Uterus (tissue), 3 donors: ENCODE measurements at regions not wholly inside any gene's neighbourhood (a gene's known extent, or its start where the extent isn't known, plus 50 kb on each side); places are given as distances from the start of the nearest gene placed in this dataset.

Experiments used
- DNase-seq, 2 donors: peaks; one replicate each; pipeline ENCODE4 v3.0.0-alpha.2; 2019 to 2020
- H3K27ac ChIP-seq, 2 donors: fragments of 200-600 bp; sonication (generic); 1 replicate in 1 of 2; 2 replicates in 1 of 2; pipeline ENCODE4 v1.5.1; 2016 to 2018
- H3K27me3 ChIP-seq, 2 donors: fragments of 200-600 bp; sonication (generic); one replicate each; pipeline ENCODE4 v1.5.1; 2018 to 2019; ENCODE audit warnings: control low read depth in 1 of 2
- H3K36me3 ChIP-seq, 2 donors: fragments of 200-600 bp; sonication (generic); one replicate each; pipeline ENCODE4 v1.5.1; 2019; ENCODE audit warnings: control low read depth in 1 of 2
- H3K4me1 ChIP-seq, 2 donors: fragments of 200-600 bp; sonication (generic); one replicate each; pipeline ENCODE4 v1.5.1; 2018 to 2019; ENCODE audit warnings: control low read depth in 1 of 2
- H3K4me3 ChIP-seq, 2 donors: fragments of 200-600 bp; sonication (generic); 1 replicate in 1 of 2; 2 replicates in 1 of 2; pipeline ENCODE4 v1.5.1; 2018 to 2019; ENCODE audit warnings: mild to moderate bottlenecking in 1 of 2
- H3K9me3 ChIP-seq, 2 donors: fragments of 200-600 bp; sonication (generic); one replicate each; pipeline ENCODE4 v1.5.1; 2019; ENCODE audit warnings: control low read depth in 1 of 2
- CTCF ChIP-seq, 4 experiments: fragments of 200-600 bp in 2 of 4; fragments of 450-650 bp in 2 of 4; sonication (generic) in 2 of 4; IDR thresholded peaks; one replicate each; pipeline ENCODE4 v1.5.1; 2016 to 2019; ENCODE audit warnings: antibody characterized with exemption in 4 of 4, mild to moderate bottlenecking in 2 of 4, moderate library complexity in 1 of 4
- POLR2A ChIP-seq, 2 donors: fragments of 450-650 bp; IDR thresholded peaks; one replicate each; pipeline ENCODE4 v1.6.1; 2016; ENCODE audit warnings: antibody characterized with exemption in 2 of 2, mild to moderate bottlenecking in 1 of 2, moderate library complexity in 1 of 2
- intact Hi-C: fragments of 100-400 bp; cut with DNase I; formaldehyde crosslinking; loops from one replicate; pipeline ENCODE4 v1.15.1; 2023; ENCODE audit warnings: low total_unique reads
- donor health status: DM: yes; HTN: yes; CAD: no.

GRCh38 chr9:38309324-38310195 lies 82.9 kb upstream of the ALDH1B1 start:
- Histone ChIP-seq H3K4me3 (no peak overlapping the region), H3K9me3 (no peaks in the 10 kb centered on the region), H3K36me3 (no peaks in the 10 kb centered on the region), H3K27me3 (no peaks in the 10 kb centered on the region), H3K4me1 (peaks cover 0 to 8% of the 10 kb centered on the region in 2 donors), H3K27ac (no peak overlapping the region)
- no peak for DNase-seq
- intact Hi-C loops: no loop called here
- TF ChIP-seq POLR2A (IDR thresholded peaks at IDR 0.05): no peak
- no peak for TF ChIP-seq CTCF (IDR thresholded peaks at IDR 0.05)

GRCh38 chr9:38308136-38308535 lies 84.4 kb upstream of the ALDH1B1 start:
- H3K27ac ChIP-seq: no peak overlapping the region
- H3K27me3 ChIP-seq: no peaks in the 10 kb centered on the region
- no peaks in the 10 kb centered on the region for H3K36me3 ChIP-seq
- H3K4me3 ChIP-seq: no peak overlapping the region
- no peak for TF ChIP-seq POLR2A (IDR thresholded peaks at IDR 0.05)
- TF ChIP-seq CTCF (IDR thresholded peaks at IDR 0.05): no peak
- intact Hi-C loops: no loop called here
- H3K4me1 ChIP-seq: peaks cover 0 to 8% of the 10 kb centered on the region in 2 donors
- no peak for DNase-seq
- H3K9me3 ChIP-seq: no peaks in the 10 kb centered on the region

GRCh38 chr9:38306899-38307298 lies 85.6 kb upstream of the ALDH1B1 start:
- no peaks in the 10 kb centered on the region for H3K36me3 ChIP-seq
- intact Hi-C loops: no loop called here
- no peaks in the 10 kb centered on the region for H3K27me3 ChIP-seq
- TF ChIP-seq CTCF (IDR thresholded peaks at IDR 0.05) (no peak), POLR2A (IDR thresholded peaks at IDR 0.05) (no peak)
- H3K27ac ChIP-seq: no peak overlapping the region
- H3K4me1 ChIP-seq: peaks cover 0 to 8% of the 10 kb centered on the region in 2 donors
- no peak for DNase-seq
- H3K4me3 ChIP-seq: no peak overlapping the region
- H3K9me3 ChIP-seq: no peaks in the 10 kb centered on the region

DNA sequence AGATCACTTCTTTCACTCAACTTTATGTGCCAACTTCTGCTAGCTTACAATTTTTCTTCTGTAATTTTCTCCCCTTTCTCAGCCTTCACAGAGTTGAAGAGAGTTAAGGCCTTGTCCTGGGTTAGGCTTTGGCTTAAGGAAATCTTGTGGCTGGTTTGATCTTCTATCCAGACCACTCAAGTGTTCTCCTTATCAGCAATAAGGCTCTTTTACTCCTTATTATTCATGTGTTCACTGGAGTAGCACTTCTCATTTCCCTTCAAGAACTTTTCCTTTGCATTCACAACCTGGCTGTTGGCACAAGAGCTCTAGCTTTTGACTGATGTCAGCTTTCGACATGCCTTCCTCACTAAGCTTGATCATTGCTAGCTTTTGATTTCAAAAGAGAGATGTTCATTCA lies 86.9 kb upstream of the ALDH1B1 start:
- TF ChIP-seq POLR2A (IDR thresholded peaks at IDR 0.05): no peak
- TF ChIP-seq CTCF (IDR thresholded peaks at IDR 0.05): no peak
- Histone ChIP-seq H3K4me3 (no peak overlapping the region), H3K9me3 (no peaks in the 10 kb centered on the region), H3K27ac (no peak overlapping the region), H3K36me3 (no peaks in the 10 kb centered on the region), H3K27me3 (no peaks in the 10 kb centered on the region), H3K4me1 (peaks cover 0 to 8% of the 10 kb centered on the region in 2 donors)
- no peak for DNase-seq
- intact Hi-C loops: no loop called here

DNA sequence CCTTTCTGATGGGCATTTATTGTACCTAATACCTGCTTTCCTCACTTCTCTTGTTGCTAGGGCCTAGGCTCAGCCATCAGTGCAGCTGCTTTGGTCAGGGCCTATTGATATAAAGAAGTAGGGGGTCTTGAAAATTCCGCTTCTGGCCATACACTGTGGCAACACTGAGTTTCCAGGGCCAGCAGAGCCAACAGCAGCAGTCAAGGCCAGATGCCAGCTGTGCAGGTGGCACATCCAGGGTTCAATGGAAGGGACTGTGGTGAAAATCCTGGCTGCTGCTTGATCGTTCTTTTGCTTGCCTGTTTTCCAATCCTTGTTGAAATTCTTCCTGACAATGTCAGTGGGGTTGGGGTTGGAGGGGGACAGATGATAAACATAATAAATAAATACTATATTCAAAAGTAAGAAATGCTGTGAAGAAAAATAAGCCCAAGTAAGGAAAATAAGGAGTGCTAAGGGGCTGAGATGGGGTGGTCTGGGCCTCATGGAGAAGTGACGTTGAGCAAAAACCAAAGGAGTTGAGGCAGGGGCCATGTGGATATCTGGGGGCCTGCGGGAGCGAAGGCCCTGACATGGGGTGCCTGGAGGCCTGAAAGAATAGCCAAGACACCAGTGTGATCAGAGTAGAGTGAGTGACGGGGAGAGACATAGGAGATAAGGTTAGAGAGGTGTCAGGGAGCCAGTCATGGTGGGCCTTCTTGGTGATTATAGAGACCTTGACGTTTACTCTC lies 91.0 kb upstream of the ALDH1B1 start:
- intact Hi-C loops: no loop called here
- H3K36me3 ChIP-seq: no peaks in the 10 kb centered on the region
- DNase-seq: no peak
- H3K4me1 ChIP-seq: no peaks in the 10 kb centered on the region
- no peak overlapping the region for H3K4me3 ChIP-seq
- H3K27me3 ChIP-seq: no peaks in the 10 kb centered on the region
- TF ChIP-seq CTCF (IDR thresholded peaks at IDR 0.05) (no peak), POLR2A (IDR thresholded peaks at IDR 0.05) (no peak)
- H3K27ac ChIP-seq: no peak overlapping the region
- no peaks in the 10 kb centered on the region for H3K9me3 ChIP-seq
